HCT116 (cell line): ENCODE measurements at regions not wholly inside any gene's neighbourhood (a gene's known extent, or its start where the extent isn't known, plus 50 kb on each side); places are given as distances from the start of the nearest gene placed in this dataset.

Experiments
- ATAC-seq: fragments of 200-7000 bp; cut with Tn5 transposase; 2 replicates; pipeline ENCODE4 v1.9.1; 2020; ENCODE audit warnings: mild to moderate bottlenecking, moderate library complexity
- BruUV-seq: library from RNA; stranded (reverse); fragments of 400-500 nt; replicated peaks from 2 replicates; lab custom pipeline; 2021; lab: Mats Ljungman, UMichigan
- CTCF ChIA-PET: fragments of 300-600 bp; sonication (Branson Sonifier 250); formaldehyde crosslinking; loops from one replicate; lab custom pipeline; 2021; ENCODE audit warnings: antibody characterized with exemption; lab: Charles Lee
- POLR2A ChIA-PET: fragments of 300-600, 350-600 bp; sonication (Branson Sonifier 250); formaldehyde crosslinking; loops from one replicate; lab custom pipeline; 2021; ENCODE audit warnings: antibody characterized with exemption; lab: Charles Lee
- RAD21 ChIA-PET, 2 experiments: fragments of 300-600 bp; sonication (Branson Sonifier 250); formaldehyde crosslinking; loops; one replicate each; lab custom pipeline; 2023; ENCODE audit warnings: low total read pairs in 2 of 2; ENCODE audit not compliant: uncharacterized antibody in 2 of 2, unreplicated experiment in 2 of 2, low non-redundant PET in 1 of 2; lab: Charles Lee
- DNase-seq: peaks from one replicate; pipeline ENCODE4 v3.0.0-alpha.2; 2010; ENCODE audit warnings: low read depth, low spot score
- H2AFZ ChIP-seq: fragments of 200-600 bp; shearing (Covaris generic), sonication (generic); 2 replicates; pipeline ENCODE4 v1.6.1; 2017; ENCODE audit warnings: low read depth, mixed run types, mixed read lengths, antibody characterized with exemption, low read length; ENCODE audit not compliant: poor library complexity, severe bottlenecking
- H3K27ac ChIP-seq: 2 replicates; pipeline ENCODE4 v1.5.1; 2012; ENCODE audit warnings: low read depth, low read length
- H3K27me3 ChIP-seq: fragments of 200-600 bp; sonication (generic); 2 replicates; pipeline ENCODE4 v1.6.1; 2016; ENCODE audit warnings: mixed run types, low read length, mixed read lengths; ENCODE audit not compliant: insufficient read depth
- H3K36me3 ChIP-seq, 2 experiments: fragments of 200-500 bp in 1 of 2; fragments of 200-600 bp in 1 of 2; sonication (Bioruptor generic) in 1 of 2; sonication (generic) in 1 of 2; 2 replicates each; pipeline versions ENCODE4 v1.5.1 to v1.6.1; 2014 to 2016; ENCODE audit warnings: low read length in 2 of 2, inconsistent platforms in 1 of 2, mixed read lengths in 1 of 2, mixed run types in 1 of 2; ENCODE audit not compliant: insufficient read depth in 2 of 2, control insufficient read depth in 1 of 2
- H3K4me1 ChIP-seq, 2 experiments: fragments of 200-600 bp in 1 of 2; sonication (generic) in 1 of 2; 2 replicates each; pipeline versions ENCODE4 v1.5.1 to v1.6.1; 2012 to 2017; ENCODE audit warnings: low read length in 2 of 2, inconsistent platforms in 1 of 2, mild to moderate bottlenecking in 1 of 2, mixed read lengths in 1 of 2, mixed run types in 1 of 2, moderate library complexity in 1 of 2; ENCODE audit not compliant: insufficient read depth in 2 of 2, control insufficient read depth in 1 of 2
- H3K4me2 ChIP-seq: fragments of 200-600 bp; sonication (generic); 2 replicates; pipeline ENCODE4 v1.6.1; 2017; ENCODE audit warnings: mixed run types, low read length, mixed read lengths
- H3K4me3 ChIP-seq, 2 experiments: fragments of 200-600 bp in 1 of 2; sonication (generic) in 1 of 2; replicated peaks in 1 of 2; 2 replicates each; pipeline ENCODE4 v1.5.1; 2011 to 2016; ENCODE audit warnings: low read length in 2 of 2, control low read depth in 1 of 2, low read depth in 1 of 2, mild to moderate bottlenecking in 1 of 2, mixed read lengths in 1 of 2, mixed run types in 1 of 2
- H3K79me2 ChIP-seq: fragments of 200-600 bp; sonication (generic); 2 replicates; pipeline ENCODE4 v1.6.1; 2017; ENCODE audit warnings: mild to moderate bottlenecking, mixed run types, low read length, moderate library complexity, mixed read lengths; ENCODE audit not compliant: insufficient read depth
- H3K9ac ChIP-seq: fragments of 200-600 bp; sonication (generic); 2 replicates; pipeline ENCODE4 v1.6.1; 2016; ENCODE audit warnings: low read length, mixed read lengths
- H3K9me2 ChIP-seq: fragments of 200-600 bp; sonication (generic), shearing (Covaris generic); 2 replicates; pipeline ENCODE4 v1.6.1; 2017; ENCODE audit warnings: mixed run types, mild to moderate bottlenecking, moderate library complexity; ENCODE audit not compliant: insufficient read depth
- H3K9me3 ChIP-seq, 2 experiments: fragments of 200-500 bp in 1 of 2; fragments of 200-600 bp in 1 of 2; sonication (Bioruptor generic) in 1 of 2; sonication (generic) in 1 of 2; 2 replicates each; pipeline ENCODE4 v1.6.1; 2014 to 2017; ENCODE audit warnings: low read length in 2 of 2, mixed read lengths in 2 of 2, inconsistent platforms in 1 of 2, low read depth in 1 of 2, mild to moderate bottlenecking in 1 of 2, mixed run types in 1 of 2, moderate library complexity in 1 of 2; ENCODE audit not compliant: control insufficient read depth in 1 of 2, insufficient read depth in 1 of 2
- H4K20me1 ChIP-seq: fragments of 200-600 bp; sonication (generic), shearing (Covaris generic); 2 replicates; pipeline ENCODE4 v1.6.1; 2017; ENCODE audit warnings: mixed run types, mild to moderate bottlenecking, moderate library complexity; ENCODE audit not compliant: insufficient read depth
- ATF3 ChIP-seq: IDR thresholded peaks from 2 replicates; pipeline ENCODE4 v1.6.1; 2012
- CBX3 ChIP-seq: IDR thresholded peaks from 2 replicates; pipeline ENCODE4 v1.6.1; 2012; ENCODE audit warnings: low read depth
- CEBPB ChIP-seq: IDR thresholded peaks from 2 replicates; pipeline ENCODE4 v1.6.1; 2012; ENCODE audit warnings: low read depth
- EGR1 ChIP-seq: IDR thresholded peaks from 2 replicates; pipeline ENCODE4 v1.6.1; 2012; ENCODE audit warnings: low read depth
- ELF1 ChIP-seq: IDR thresholded peaks from 2 replicates; pipeline ENCODE4 v1.6.1; 2012; ENCODE audit warnings: low read depth, borderline replicate concordance
- EZH2 ChIP-seq: fragments of 200-600 bp; sonication (generic); IDR thresholded peaks from 2 replicates; pipeline ENCODE4 v1.6.1; 2017; ENCODE audit warnings: antibody characterized with exemption, mixed run types
- EZH2phosphoT487 ChIP-seq: fragments of 200-600 bp; IDR thresholded peaks from 2 replicates; pipeline ENCODE4 v1.6.1; 2018; ENCODE audit warnings: antibody characterized with exemption, borderline replicate concordance
- FOSL1 ChIP-seq: IDR thresholded peaks from 2 replicates; pipeline ENCODE4 v1.6.1; 2012; ENCODE audit warnings: low read depth
- JUND ChIP-seq: IDR thresholded peaks from 2 replicates; pipeline ENCODE4 v1.6.1; 2012
- MAX ChIP-seq: IDR thresholded peaks from 2 replicates; pipeline ENCODE4 v1.6.1; 2012
- POLR2A ChIP-seq: IDR thresholded peaks from 2 replicates; pipeline ENCODE4 v1.7.0; 2011; ENCODE audit warnings: borderline replicate concordance; ENCODE audit not compliant: insufficient read depth, insufficient read length; ENCODE audit errors: extremely low read depth
- POLR2AphosphoS5 ChIP-seq: IDR thresholded peaks from 2 replicates; pipeline ENCODE4 v1.6.1; 2011; ENCODE audit warnings: mild to moderate bottlenecking, low read depth, low read length, moderate library complexity
- SIN3A ChIP-seq: IDR thresholded peaks from 2 replicates; pipeline ENCODE4 v1.6.1; 2012; ENCODE audit warnings: low read depth
- SP1 ChIP-seq: IDR thresholded peaks from 2 replicates; pipeline ENCODE4 v1.6.1; 2012; ENCODE audit warnings: low read depth
- SRF ChIP-seq: IDR thresholded peaks from 2 replicates; pipeline ENCODE4 v1.6.1; 2012; ENCODE audit warnings: low read depth
- TCF7L2 ChIP-seq: IDR thresholded peaks from 2 replicates; pipeline ENCODE4 v1.7.0; 2011; ENCODE audit warnings: borderline replicate concordance, inconsistent platforms; ENCODE audit not compliant: insufficient read depth, insufficient read length; ENCODE audit errors: extremely low read depth
- YY1 ChIP-seq: IDR thresholded peaks from 2 replicates; pipeline ENCODE4 v1.6.1; 2011; ENCODE audit warnings: low read length, low read depth, moderate library complexity, mild to moderate bottlenecking; ENCODE audit not compliant: insufficient replicate concordance; ENCODE audit errors: extremely low read depth
- ZNF274 ChIP-seq: fragments of 200-500 bp; sonication (Bioruptor generic); IDR thresholded peaks from 2 replicates; pipeline ENCODE4 v1.6.1; 2014; ENCODE audit warnings: mild to moderate bottlenecking, low read depth, low read length, inconsistent platforms
- intact Hi-C: fragments of 100-400 bp; cut with micrococcal nuclease; formaldehyde crosslinking; loops from 2 replicates; pipeline ENCODE4 v1.10.0; 2022
- TF ChIP-seq, protein P1 (sequence below): IDR thresholded peaks from 2 replicates; pipeline ENCODE4 v1.6.1; 2011; ENCODE audit warnings: mild to moderate bottlenecking, low read length, moderate library complexity; ENCODE audit not compliant: insufficient replicate concordance; ENCODE audit errors: extremely low read depth

GRCh38 chr20:20851385-20851784 lies 138.9 kb upstream of the RALGAPA2 start:
- H4K20me1 ChIP-seq, result no peaks in the 10 kb centered on the region
- H3K4me2 ChIP-seq, result no peak overlapping the region
- RAD21 ChIA-PET, result no interaction called here
- no peaks in the 10 kb centered on the region for H3K27me3 ChIP-seq
- H3K27ac ChIP-seq, result no peak overlapping the region
- ATAC-seq (no peak), DNase-seq (no peak)
- H3K4me3 ChIP-seq, result no peak overlapping the region
- H3K9me2 ChIP-seq, result no peaks in the 10 kb centered on the region
- intact Hi-C loops, result no loop called here
- H3K9me3 ChIP-seq, result no peaks in the 10 kb centered on the region
- H2AFZ ChIP-seq, result no peak overlapping the region
- POLR2A ChIA-PET, result no interaction called here
- H3K9ac ChIP-seq, result no peak overlapping the region
- H3K79me2 ChIP-seq, result no peaks in the 10 kb centered on the region
- no TSS peak for BruUV-seq
- H3K4me1 ChIP-seq, result no peaks in the 10 kb centered on the region
- TF ChIP-seq YY1 (no peak), ELF1 (no peak), EZH2phosphoT487 (no peak), CEBPB (no peak)
- H3K36me3 ChIP-seq, result no peaks in the 10 kb centered on the region
- CTCF ChIA-PET, result interaction anchor here (1.1 kb wide), 1 partner anchor 8 kb away, joined by 5 read pairs; no protein-coding TSS in a partner anchor

DNA sequence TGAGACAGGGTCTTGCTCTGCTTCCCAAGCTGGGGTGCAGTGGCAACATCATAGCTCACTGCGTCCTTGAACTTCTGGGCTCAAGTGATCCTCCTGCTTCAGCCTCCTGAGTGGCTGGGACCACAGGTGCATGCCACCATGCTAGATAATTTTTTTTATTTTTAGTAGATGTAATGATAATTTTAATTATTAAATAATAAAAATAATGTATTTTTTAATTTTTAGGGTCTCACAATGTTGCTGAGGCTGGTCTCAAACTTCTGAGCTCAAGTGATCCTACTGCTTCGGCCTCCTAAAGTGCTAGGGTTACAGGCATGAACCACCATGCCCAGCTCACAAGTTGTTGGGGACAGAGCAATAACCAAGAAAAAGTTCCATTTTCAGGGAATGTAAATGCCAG lies 138.0 kb upstream of the RALGAPA2 start:
- BruUV-seq, result no TSS peak

More for the DNA sequence above, 138.0 kb upstream of the RALGAPA2 start:
- Histone ChIP-seq H2AFZ (no peak overlapping the region), H3K9me2 (no peaks in the 10 kb centered on the region), H3K4me3 (no peak overlapping the region), H3K27ac (no peak overlapping the region), H3K79me2 (no peaks in the 10 kb centered on the region), H3K27me3 (no peaks in the 10 kb centered on the region), H3K36me3 (no peaks in the 10 kb centered on the region), H3K4me2 (no peak overlapping the region), H4K20me1 (no peaks in the 10 kb centered on the region), H3K4me1 (no peaks in the 10 kb centered on the region), H3K9me3 (no peaks in the 10 kb centered on the region), H3K9ac (no peak overlapping the region)
- intact Hi-C loops, result no loop called here
- no peak for DNase-seq
- ChIA-PET CTCF (no interaction called here), POLR2A (no interaction called here), RAD21 (no interaction called here)
- TF ChIP-seq ATF3, result no peak
- TF ChIP-seq JUND, result no peak
- TF ChIP-seq CEBPB, result no peak
- no peak for TF ChIP-seq CBX3
- no peak for TF ChIP-seq EZH2phosphoT487
- TF ChIP-seq POLR2A, result no peak
- no peak for TF ChIP-seq MAX
- no peak for TF ChIP-seq EZH2
- no peak for TF ChIP-seq SIN3A
- no peak for TF ChIP-seq YY1
- TF ChIP-seq TCF7L2, result no peak
- no peak for TF ChIP-seq ZNF274
- TF ChIP-seq SRF, result no peak
- TF ChIP-seq, protein P1, sequence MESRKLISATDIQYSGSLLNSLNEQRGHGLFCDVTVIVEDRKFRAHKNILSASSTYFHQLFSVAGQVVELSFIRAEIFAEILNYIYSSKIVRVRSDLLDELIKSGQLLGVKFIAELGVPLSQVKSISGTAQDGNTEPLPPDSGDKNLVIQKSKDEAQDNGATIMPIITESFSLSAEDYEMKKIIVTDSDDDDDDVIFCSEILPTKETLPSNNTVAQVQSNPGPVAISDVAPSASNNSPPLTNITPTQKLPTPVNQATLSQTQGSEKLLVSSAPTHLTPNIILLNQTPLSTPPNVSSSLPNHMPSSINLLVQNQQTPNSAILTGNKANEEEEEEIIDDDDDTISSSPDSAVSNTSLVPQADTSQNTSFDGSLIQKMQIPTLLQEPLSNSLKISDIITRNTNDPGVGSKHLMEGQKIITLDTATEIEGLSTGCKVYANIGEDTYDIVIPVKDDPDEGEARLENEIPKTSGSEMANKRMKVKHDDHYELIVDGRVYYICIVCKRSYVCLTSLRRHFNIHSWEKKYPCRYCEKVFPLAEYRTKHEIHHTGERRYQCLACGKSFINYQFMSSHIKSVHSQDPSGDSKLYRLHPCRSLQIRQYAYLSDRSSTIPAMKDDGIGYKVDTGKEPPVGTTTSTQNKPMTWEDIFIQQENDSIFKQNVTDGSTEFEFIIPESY, result no peak
- no peak for TF ChIP-seq POLR2AphosphoS5
- TF ChIP-seq EGR1, result no peak
- TF ChIP-seq SP1, result no peak
- no peak for TF ChIP-seq ELF1
- no peak for TF ChIP-seq FOSL1
- no peak for ATAC-seq
